GM23338 (cell line): ENCODE measurements at regions not wholly inside any gene's neighbourhood (a gene's known extent, or its start where the extent isn't known, plus 50 kb on each side); places are given as distances from the start of the nearest gene placed in this dataset.

ENCODE experiments used
- CREB1 ChIP-seq: fragments of 250-450 bp; sonication (Bioruptor Pico); IDR thresholded peaks from 2 replicates; pipeline ENCODE4 v1.5.0; 2020; ENCODE audit warnings: low read depth, mild to moderate bottlenecking, moderate library complexity
- CTCF ChIP-seq, 2 experiments: fragments of 200-600 bp in 1 of 2; sonication (generic) in 1 of 2; conservative IDR thresholded peaks; 2 replicates each; pipeline versions ENCODE4 v1.5.1 to v1.6.1; 2016 to 2017; ENCODE audit warnings: antibody characterized with exemption in 2 of 2, low read depth in 2 of 2, mild to moderate bottlenecking in 2 of 2, moderate library complexity in 1 of 2
- EZH2 ChIP-seq: fragments of 200-600 bp; sonication (generic); IDR thresholded peaks from one replicate; pipeline ENCODE4 v1.8.0; 2017; ENCODE audit warnings: antibody characterized with exemption, mild to moderate bottlenecking, low read depth; ENCODE audit not compliant: unreplicated experiment
- EZH2phosphoT487 ChIP-seq: fragments of 200-600 bp; sonication (generic); IDR thresholded peaks from one replicate; pipeline ENCODE4 v1.8.1; 2018; ENCODE audit warnings: antibody characterized with exemption; ENCODE audit not compliant: unreplicated experiment
- JUNB ChIP-seq: IDR thresholded peaks from one replicate; pipeline ENCODE4 v1.6.1; 2016; ENCODE audit warnings: antibody characterized with exemption; ENCODE audit not compliant: unreplicated experiment
- NANOG ChIP-seq: IDR thresholded peaks from 2 replicates; pipeline ENCODE4 v1.6.1; 2016; ENCODE audit warnings: antibody characterized with exemption, borderline replicate concordance
- POLR2AphosphoS5 ChIP-seq: IDR thresholded peaks from 2 replicates; pipeline ENCODE4 v1.6.1; 2016; ENCODE audit warnings: antibody characterized with exemption, low read depth
- STAT1 ChIP-seq: IDR thresholded peaks from one replicate; pipeline ENCODE4 v1.6.1; 2016; ENCODE audit warnings: antibody characterized with exemption; ENCODE audit not compliant: unreplicated experiment
- ZNF114 ChIP-seq: fragments of 250-450 bp; sonication (Bioruptor Pico); IDR thresholded peaks from 2 replicates; pipeline ENCODE4 v1.5.0; 2020; ENCODE audit warnings: mild to moderate bottlenecking, moderate library complexity
- ZNF331 ChIP-seq: fragments of 250-450 bp; sonication (Bioruptor Pico); IDR thresholded peaks from 2 replicates; pipeline ENCODE4 v1.5.0; 2020; ENCODE audit warnings: low read depth, mild to moderate bottlenecking, moderate library complexity
- ZNF462 ChIP-seq: fragments of 250-450 bp; sonication (Bioruptor Pico); IDR thresholded peaks from 2 replicates; pipeline ENCODE4 v1.5.0; 2020; ENCODE audit warnings: mild to moderate bottlenecking, moderate library complexity
- TF ChIP-seq, protein P1 (sequence below): IDR thresholded peaks from one replicate; pipeline ENCODE4 v1.6.1; 2018; ENCODE audit warnings: antibody characterized with exemption; ENCODE audit not compliant: unreplicated experiment
- TF ChIP-seq, protein P2 (sequence below): IDR thresholded peaks from 2 replicates; pipeline ENCODE4 v1.6.1; 2016; ENCODE audit warnings: antibody characterized with exemption

DNA sequence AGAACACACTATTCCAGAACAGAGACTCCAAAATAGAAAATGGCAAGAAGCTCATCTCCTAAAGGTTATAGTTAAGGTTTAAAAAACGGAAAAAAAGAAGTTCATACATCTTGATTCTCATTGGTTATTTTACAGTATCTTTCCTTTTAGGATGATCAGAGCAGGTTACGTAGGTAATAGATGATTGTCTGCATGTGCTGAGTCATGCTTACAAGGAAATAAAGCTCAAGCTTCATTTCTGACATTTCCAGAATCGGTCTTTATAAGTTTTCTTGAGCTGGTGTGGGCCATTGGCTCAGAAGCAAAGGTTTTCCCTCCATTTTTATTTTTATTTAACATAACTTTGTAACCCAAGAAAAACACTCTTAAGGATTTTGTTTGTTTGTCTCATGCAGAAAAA lies 1030.3 kb upstream of the CDH8 start:
- TF ChIP-seq CTCF (conservative IDR thresholded peaks at IDR 0.05; ENCODE audit: low read depth in 2 of 2): no peak
- no peak for TF ChIP-seq EZH2
- TF ChIP-seq ZNF331: no peak
- TF ChIP-seq, protein P1, sequence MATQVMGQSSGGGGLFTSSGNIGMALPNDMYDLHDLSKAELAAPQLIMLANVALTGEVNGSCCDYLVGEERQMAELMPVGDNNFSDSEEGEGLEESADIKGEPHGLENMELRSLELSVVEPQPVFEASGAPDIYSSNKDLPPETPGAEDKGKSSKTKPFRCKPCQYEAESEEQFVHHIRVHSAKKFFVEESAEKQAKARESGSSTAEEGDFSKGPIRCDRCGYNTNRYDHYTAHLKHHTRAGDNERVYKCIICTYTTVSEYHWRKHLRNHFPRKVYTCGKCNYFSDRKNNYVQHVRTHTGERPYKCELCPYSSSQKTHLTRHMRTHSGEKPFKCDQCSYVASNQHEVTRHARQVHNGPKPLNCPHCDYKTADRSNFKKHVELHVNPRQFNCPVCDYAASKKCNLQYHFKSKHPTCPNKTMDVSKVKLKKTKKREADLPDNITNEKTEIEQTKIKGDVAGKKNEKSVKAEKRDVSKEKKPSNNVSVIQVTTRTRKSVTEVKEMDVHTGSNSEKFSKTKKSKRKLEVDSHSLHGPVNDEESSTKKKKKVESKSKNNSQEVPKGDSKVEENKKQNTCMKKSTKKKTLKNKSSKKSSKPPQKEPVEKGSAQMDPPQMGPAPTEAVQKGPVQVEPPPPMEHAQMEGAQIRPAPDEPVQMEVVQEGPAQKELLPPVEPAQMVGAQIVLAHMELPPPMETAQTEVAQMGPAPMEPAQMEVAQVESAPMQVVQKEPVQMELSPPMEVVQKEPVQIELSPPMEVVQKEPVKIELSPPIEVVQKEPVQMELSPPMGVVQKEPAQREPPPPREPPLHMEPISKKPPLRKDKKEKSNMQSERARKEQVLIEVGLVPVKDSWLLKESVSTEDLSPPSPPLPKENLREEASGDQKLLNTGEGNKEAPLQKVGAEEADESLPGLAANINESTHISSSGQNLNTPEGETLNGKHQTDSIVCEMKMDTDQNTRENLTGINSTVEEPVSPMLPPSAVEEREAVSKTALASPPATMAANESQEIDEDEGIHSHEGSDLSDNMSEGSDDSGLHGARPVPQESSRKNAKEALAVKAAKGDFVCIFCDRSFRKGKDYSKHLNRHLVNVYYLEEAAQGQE: no peak
- TF ChIP-seq POLR2AphosphoS5: no peak
- no peak for TF ChIP-seq EZH2phosphoT487
- TF ChIP-seq, protein P2, sequence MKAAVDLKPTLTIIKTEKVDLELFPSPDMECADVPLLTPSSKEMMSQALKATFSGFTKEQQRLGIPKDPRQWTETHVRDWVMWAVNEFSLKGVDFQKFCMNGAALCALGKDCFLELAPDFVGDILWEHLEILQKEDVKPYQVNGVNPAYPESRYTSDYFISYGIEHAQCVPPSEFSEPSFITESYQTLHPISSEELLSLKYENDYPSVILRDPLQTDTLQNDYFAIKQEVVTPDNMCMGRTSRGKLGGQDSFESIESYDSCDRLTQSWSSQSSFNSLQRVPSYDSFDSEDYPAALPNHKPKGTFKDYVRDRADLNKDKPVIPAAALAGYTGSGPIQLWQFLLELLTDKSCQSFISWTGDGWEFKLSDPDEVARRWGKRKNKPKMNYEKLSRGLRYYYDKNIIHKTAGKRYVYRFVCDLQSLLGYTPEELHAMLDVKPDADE: no peak
- no peak for TF ChIP-seq STAT1
- TF ChIP-seq JUNB: no peak
- no peak for TF ChIP-seq NANOG
- TF ChIP-seq ZNF114 (CRISPR knock-in tag): no peak
- TF ChIP-seq CREB1 (CRISPR knock-in tag): no peak
- no peak for TF ChIP-seq ZNF462 (CRISPR knock-in tag)
